DOHH2 (cell line): ENCODE measurements at regions not wholly inside any gene's neighbourhood (a gene's known extent, or its start where the extent isn't known, plus 50 kb on each side); places are given as distances from the start of the nearest gene placed in this dataset.

Experiments
- EZH2phosphoT487 ChIP-seq: fragments of 200-600 bp; sonication (generic); IDR thresholded peaks from 2 replicates; pipeline ENCODE4 v1.6.1; 2017; ENCODE audit warnings: borderline replicate concordance, mild to moderate bottlenecking, antibody characterized with exemption, low read length, moderate library complexity, mixed read lengths
- TF ChIP-seq, protein P1 (sequence below): fragments of 200-600 bp; sonication (generic); IDR thresholded peaks from one replicate; pipeline ENCODE4 v1.5.1; 2014; ENCODE audit warnings: antibody characterized with exemption, mild to moderate bottlenecking, low read depth, low read length; ENCODE audit not compliant: poor library complexity, severe bottlenecking

DNA sequence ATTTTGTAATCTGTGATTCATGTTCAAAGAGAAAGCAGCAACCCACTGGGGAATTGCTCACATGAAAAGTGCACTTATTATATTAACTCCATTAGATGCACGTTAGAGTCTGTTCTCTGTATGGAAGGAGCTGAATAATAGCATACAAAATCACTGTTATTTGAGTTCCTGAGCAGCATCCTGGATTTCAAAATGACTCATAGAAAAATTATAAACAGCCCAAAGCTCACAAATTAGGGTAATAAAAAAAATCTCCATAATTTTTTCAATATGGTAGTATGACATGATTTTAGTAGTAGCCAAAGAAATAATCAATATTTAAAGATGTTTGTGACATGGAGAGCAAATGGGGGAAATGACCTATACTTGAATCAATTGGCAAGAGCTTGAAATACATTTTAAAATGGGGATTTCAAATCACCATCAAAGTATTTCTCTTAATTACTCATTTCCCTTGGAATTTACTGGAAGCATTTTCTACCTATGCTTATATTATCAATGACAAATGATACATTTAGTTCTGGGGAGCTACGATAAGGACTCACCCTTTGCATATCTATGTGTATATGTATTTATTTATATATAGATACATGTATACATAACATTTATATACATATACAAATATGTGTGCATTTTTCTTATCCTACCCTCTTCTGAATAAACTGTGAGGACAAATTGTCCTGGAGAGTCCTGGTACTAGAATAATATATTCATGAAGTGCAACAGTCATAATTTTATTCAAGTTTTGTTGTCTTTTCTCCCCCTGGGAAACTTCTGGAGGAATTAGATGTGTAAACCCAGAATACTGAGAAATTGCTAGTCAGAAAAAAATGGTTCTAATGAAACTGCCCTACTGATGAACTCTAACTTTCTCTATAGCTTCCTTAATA lies 116.3 kb downstream of the RPL22L1 start:
- TF ChIP-seq, protein P1, sequence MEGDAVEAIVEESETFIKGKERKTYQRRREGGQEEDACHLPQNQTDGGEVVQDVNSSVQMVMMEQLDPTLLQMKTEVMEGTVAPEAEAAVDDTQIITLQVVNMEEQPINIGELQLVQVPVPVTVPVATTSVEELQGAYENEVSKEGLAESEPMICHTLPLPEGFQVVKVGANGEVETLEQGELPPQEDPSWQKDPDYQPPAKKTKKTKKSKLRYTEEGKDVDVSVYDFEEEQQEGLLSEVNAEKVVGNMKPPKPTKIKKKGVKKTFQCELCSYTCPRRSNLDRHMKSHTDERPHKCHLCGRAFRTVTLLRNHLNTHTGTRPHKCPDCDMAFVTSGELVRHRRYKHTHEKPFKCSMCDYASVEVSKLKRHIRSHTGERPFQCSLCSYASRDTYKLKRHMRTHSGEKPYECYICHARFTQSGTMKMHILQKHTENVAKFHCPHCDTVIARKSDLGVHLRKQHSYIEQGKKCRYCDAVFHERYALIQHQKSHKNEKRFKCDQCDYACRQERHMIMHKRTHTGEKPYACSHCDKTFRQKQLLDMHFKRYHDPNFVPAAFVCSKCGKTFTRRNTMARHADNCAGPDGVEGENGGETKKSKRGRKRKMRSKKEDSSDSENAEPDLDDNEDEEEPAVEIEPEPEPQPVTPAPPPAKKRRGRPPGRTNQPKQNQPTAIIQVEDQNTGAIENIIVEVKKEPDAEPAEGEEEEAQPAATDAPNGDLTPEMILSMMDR, result no peak
- no peak for TF ChIP-seq EZH2phosphoT487
